ENCODE measurements at regions not wholly inside any gene's neighbourhood (a gene's known extent, or its start where the extent isn't known, plus 50 kb on each side); places are given as distances from the start of the nearest gene placed in this dataset.

GRCh38 chr5:124124711-124125229 is 612.8 kb downstream of the CSNK1G3 start:
- Histone ChIP-seq H3K9me3 (ENCODE audit: control extremely low read depth in 1 of 3, control insufficient read depth in 2 of 3, insufficient read depth in 1 of 3, low read length in 2 of 3) (no peaks in the 10 kb centered on the region), H3K4me1 (ENCODE audit: control insufficient read depth in 2 of 2, insufficient read depth in 2 of 2, low read length in 2 of 2) (peaks cover 6 to 13% of the 10 kb centered on the region in 2 donors), H3K79me2 (ENCODE audit: control insufficient read depth, insufficient read depth, low read length) (no peaks in the 10 kb centered on the region), H2AFZ (ENCODE audit: insufficient read depth, low read depth, low read length, poor library complexity, severe bottlenecking) (no peak overlapping the region), H3K4me3 (ENCODE audit: control extremely low read depth in 1 of 5, extremely low read depth in 1 of 5, insufficient read depth in 1 of 5, low read depth in 2 of 5, low read length in 4 of 5) (no peak overlapping the region), H3K4me2 (replicated peaks; ENCODE audit: low read depth, low read length, poor library complexity, severe bottlenecking) (no peak overlapping the region), H4K20me1 (ENCODE audit: control insufficient read depth, insufficient read depth, low read length, poor library complexity, severe bottlenecking) (no peaks in the 10 kb centered on the region), H3K27ac (ENCODE audit: low read length in 2 of 2) (no peak overlapping the region), H3K36me3 (replicated peaks in 1 of 2; ENCODE audit: control extremely low read depth in 1 of 2, control insufficient read depth in 1 of 2, extremely low read depth in 1 of 2, insufficient read depth in 2 of 2, low read length in 1 of 2) (no peaks in the 10 kb centered on the region), H3K27me3 (replicated peaks in 1 of 4; ENCODE audit: control extremely low read depth in 1 of 4, control insufficient read depth in 3 of 4, insufficient read depth in 4 of 4, low read length in 3 of 4) (no peaks in the 10 kb centered on the region), H3K9ac (ENCODE audit: low read length) (no peak overlapping the region)
- CTCF ChIA-PET = interaction anchor here (0.7 to 1.0 kb wide), 2 partner anchors 11 to 817 kb away, joined by 3 read pairs; no protein-coding TSS in a partner anchor
- TF ChIP-seq EZH2 (IDR thresholded peaks at IDR 0.05; ENCODE audit: borderline replicate concordance, insufficient read depth, low read depth, low read length, poor library complexity, severe bottlenecking) (no peak), CTCF (IDR thresholded peaks at IDR 0.05) (no peak)
- H3K27ac Mint-ChIP-seq = no peak overlapping the region
- H3K27me3 Mint-ChIP-seq = peaks cover 12% of the 10 kb centered on the region
- 86% methylated on average over 1 of the region's 1 CpG for WGBS (ENCODE audit: insufficient coverage)
- H3K9me3 Mint-ChIP-seq (ENCODE audit: insufficient read depth) = no peaks in the 10 kb centered on the region
- H3K4me1 Mint-ChIP-seq = peaks cover 17% of the 10 kb centered on the region
- POLR2A ChIA-PET = no interaction called here
- intact Hi-C loops (cut with micrococcal nuclease) = no loop called here
- ATAC-seq (ENCODE audit: low read depth) (no peak), DNase-seq (no peak)
- no peak overlapping the region for H3K4me3 Mint-ChIP-seq

GRCh38 chr5:124121198-124121597 is 609.2 kb downstream of the CSNK1G3 start:
- Histone ChIP-seq H3K79me2 (ENCODE audit: control insufficient read depth, insufficient read depth, low read length) (no peaks in the 10 kb centered on the region), H3K4me3 (ENCODE audit: control extremely low read depth in 1 of 5, extremely low read depth in 1 of 5, insufficient read depth in 1 of 5, low read depth in 2 of 5, low read length in 4 of 5) (no peak overlapping the region), H3K27ac (ENCODE audit: low read length in 2 of 2) (no peak overlapping the region), H3K9me3 (ENCODE audit: control extremely low read depth in 1 of 3, control insufficient read depth in 2 of 3, insufficient read depth in 1 of 3, low read length in 2 of 3) (no peaks in the 10 kb centered on the region), H3K4me1 (ENCODE audit: control insufficient read depth in 2 of 2, insufficient read depth in 2 of 2, low read length in 2 of 2) (peaks cover 6% of the 10 kb centered on the region in 2 donors), H2AFZ (ENCODE audit: insufficient read depth, low read depth, low read length, poor library complexity, severe bottlenecking) (no peak overlapping the region), H4K20me1 (ENCODE audit: control insufficient read depth, insufficient read depth, low read length, poor library complexity, severe bottlenecking) (no peaks in the 10 kb centered on the region), H3K27me3 (replicated peaks in 1 of 4; ENCODE audit: control extremely low read depth in 1 of 4, control insufficient read depth in 3 of 4, insufficient read depth in 4 of 4, low read length in 3 of 4) (no peaks in the 10 kb centered on the region), H3K9ac (ENCODE audit: low read length) (no peak overlapping the region), H3K4me2 (replicated peaks; ENCODE audit: low read depth, low read length, poor library complexity, severe bottlenecking) (no peak overlapping the region), H3K36me3 (replicated peaks in 1 of 2; ENCODE audit: control extremely low read depth in 1 of 2, control insufficient read depth in 1 of 2, extremely low read depth in 1 of 2, insufficient read depth in 2 of 2, low read length in 1 of 2) (no peaks in the 10 kb centered on the region)
- TF ChIP-seq CTCF (IDR thresholded peaks at IDR 0.05) = no peak
- no peak for TF ChIP-seq EZH2 (IDR thresholded peaks at IDR 0.05; ENCODE audit: borderline replicate concordance, insufficient read depth, low read depth, low read length, poor library complexity, severe bottlenecking)
- H3K27ac Mint-ChIP-seq = no peak overlapping the region
- ChIA-PET CTCF (no interaction called here), POLR2A (no interaction called here)
- H3K4me1 Mint-ChIP-seq = peaks cover 8% of the 10 kb centered on the region
- peaks cover 6% of the 10 kb centered on the region for H3K27me3 Mint-ChIP-seq
- no peak overlapping the region for H3K4me3 Mint-ChIP-seq
- no peaks in the 10 kb centered on the region for H3K9me3 Mint-ChIP-seq (ENCODE audit: insufficient read depth)
- intact Hi-C loops (cut with micrococcal nuclease) = no loop called here
- 86% methylated on average over 2 of the region's 2 CpGs for WGBS (ENCODE audit: insufficient coverage)
- ATAC-seq (ENCODE audit: low read depth) = no peak
- DNase-seq = no peak
